Stimulated activated CD4-positive, alpha-beta T cell treated with anti-CD3 and anti-CD28 coated beads, Interleukin-15, amount 100 ng/mL, for 48 hours (primary cell): ENCODE measurements at regions not wholly inside any gene's neighbourhood (a gene's known extent, or its start where the extent isn't known, plus 50 kb on each side); places are given as distances from the start of the nearest gene placed in this dataset.
A peak's percentile ranks its signal among the peaks of the same experiment; 100 is the strongest.

Experiments
- DNase-seq, 2 donors: peaks; one replicate each; pipeline ENCODE4 v3.0.0-alpha.2; 2020; ENCODE audit warnings: low read depth in 2 of 2

DNA sequence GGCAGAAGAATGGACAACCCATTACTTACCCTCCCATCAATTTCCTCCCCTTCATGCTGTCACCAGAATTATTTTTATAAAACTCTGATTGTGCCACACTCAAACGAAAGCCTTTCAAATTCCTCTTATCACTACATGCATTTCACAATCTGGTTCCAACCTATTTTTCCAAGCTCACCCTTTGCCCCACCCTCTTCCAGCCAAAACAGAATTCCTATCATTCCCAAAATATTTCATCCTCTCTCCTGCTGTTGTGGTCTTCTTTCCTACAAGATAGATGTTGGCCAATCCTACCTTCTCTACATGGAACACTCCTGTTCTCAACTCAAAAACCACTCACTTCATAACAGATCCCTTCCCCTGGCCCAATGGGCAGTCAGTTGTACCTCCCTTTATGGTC is 111.5 kb downstream of the ELAPOR2 start:
- no peak for DNase-seq

DNA sequence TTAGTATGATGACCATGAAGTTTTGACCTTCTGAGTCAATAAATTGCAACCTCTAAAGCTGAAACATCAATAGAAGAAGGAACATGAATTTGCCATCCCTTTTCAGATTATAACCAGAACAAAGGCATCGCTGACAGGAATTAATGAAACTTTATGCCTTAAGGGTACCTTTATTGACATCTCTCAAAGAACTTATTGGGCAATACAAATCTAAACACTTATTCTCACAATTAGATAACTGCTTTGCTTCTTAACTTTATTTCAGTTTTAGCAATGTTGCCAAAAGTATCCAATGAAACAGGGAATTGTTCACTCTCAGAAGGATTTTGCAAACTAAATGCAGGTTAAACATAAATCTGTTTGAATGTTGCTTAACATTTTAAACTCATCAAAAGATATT is 116.0 kb downstream of the ELAPOR2 start:
- DNase-seq = no peak

DNA sequence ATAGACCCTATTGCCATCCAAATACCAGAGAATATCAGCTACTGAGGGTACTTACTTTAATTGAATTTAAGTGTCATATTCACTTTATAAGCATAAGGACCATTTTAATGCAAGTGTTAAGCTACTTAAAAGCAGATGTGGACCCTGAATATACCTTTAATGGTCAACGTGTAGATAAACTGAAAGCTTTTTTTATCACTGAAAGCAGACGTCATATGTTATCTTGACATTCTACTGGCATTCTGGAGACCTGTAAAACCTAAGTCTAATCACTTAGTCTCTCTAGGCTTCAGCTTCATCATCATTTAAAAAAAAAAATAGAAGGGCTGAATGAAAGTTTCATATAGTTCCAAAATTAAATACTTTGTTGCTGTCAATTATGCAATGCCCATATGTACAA is 116.5 kb downstream of the ELAPOR2 start:
- DNase-seq = no peak

DNA sequence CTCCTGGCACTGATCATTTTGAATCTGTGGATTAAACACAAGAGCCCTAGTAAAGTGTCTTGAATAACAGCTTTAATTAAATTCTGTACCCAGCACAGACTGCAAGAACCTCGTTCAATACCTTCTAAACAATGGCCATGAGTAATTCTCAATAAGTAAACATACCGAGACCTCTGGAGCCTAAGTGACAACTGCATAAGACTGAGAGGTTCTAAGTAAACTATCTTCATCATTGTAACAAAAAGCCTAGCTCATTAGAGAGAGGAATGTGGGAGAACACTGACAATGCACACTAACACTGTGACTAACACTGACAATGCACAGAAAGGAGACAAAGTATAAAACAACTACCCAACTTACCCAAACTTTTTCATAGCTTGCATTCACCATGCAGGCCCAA is 117.4 kb downstream of the ELAPOR2 start:
- no peak for DNase-seq

DNA sequence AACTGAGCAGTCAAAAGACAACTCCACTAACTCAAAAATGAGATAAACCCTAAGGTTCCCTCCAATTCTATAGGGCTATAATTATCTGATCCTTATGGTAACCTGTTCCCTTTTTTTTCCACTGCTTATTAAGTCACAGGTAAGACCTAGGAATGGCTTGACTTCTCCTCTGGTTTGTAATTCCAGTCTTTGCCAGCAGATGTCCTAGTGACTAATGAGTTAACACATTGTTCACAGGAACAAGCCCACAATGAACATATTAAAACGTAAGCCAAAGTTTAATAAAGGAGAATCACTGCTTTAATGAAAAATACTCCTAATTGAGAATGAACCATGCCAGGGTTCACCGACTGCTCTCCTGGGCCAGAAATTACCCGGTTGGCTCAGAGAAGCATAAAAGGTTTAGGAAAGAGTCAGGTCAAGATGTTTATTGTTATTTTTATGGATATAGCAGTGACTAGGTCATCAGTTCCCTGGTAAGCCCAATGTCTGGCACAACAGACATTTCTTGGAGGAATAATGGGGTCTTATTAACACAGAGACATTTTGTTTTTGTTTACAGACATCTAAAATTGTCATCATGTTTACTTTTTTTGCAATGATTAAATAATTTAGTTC is 120.1 kb downstream of the ELAPOR2 start:
- DNase-seq = peak in 1 of 2 donors; percentile 30

DNA sequence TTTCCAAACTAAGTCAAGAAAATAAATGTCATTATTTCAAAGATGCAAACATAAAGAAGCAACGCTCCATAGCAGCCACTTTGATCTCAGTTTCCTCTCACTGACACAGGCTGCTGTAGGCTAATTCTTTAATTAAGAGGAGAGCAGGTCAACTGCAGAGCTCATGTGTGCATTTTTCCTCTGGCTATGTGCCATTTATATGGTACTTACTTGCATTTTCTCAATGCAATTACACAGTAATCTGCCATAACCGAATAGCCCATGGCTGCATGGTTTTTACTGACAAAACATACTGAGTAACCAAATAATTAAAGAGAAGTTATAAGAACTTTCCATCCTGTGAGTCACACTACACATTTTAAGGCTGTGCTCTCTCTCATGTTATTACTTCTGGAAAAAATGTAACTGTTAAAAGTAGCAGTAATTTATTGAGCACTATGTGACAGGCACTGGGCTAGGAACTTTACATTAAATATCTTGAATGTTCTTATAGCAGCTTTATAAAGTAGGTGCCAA is 122.0 kb downstream of the ELAPOR2 start:
- no peak for DNase-seq

DNA sequence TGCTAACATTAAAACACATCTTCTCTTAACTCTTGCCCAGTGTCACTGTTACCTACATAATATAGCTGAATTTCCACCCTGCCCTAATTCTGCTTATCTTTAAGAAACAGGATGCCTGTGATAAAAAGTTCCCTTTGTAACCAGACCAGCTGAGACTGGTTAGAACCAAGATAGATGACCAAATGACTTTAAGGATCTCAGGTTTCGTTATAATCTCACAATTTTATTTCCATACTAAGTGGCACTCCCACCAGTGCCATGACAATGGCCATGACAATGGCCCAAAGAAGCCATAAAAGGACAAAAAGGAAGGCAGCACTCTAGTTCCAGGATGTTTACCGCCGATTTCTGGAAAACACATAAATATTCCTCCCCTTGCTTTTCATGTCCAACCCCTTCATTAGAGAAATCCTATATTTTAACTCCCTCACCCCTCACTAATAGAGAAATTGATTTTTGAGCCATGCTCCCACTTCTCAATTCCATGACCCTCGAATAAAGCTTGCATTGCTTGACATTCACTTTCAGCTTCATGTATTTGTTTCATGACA is 126.1 kb downstream of the ELAPOR2 start:
- no peak for DNase-seq

DNA sequence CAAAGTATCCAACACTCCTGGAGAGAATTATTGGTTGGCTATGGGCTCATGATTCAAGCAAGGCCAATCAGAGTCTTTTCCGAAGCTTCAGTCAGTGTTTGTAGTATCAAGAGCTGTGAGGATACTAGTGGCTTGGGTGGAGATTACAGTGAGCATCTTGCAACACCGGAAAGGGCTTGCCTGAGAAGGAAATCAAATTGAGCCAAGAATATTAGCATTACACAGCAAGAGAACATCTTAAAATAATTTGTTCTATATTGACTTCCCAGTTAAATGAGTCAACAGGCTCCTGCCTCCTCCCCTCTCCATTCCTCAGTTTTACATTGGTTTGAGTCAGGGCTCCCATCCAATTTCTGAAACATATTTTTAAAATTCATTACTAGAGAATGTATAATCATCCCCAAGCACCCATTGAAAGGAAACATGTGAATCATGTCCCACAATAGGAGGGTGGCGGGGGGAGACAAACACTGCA is 127.4 kb downstream of the ELAPOR2 start:
- peak in 1 of 2 donors; percentile 15 for DNase-seq

DNA sequence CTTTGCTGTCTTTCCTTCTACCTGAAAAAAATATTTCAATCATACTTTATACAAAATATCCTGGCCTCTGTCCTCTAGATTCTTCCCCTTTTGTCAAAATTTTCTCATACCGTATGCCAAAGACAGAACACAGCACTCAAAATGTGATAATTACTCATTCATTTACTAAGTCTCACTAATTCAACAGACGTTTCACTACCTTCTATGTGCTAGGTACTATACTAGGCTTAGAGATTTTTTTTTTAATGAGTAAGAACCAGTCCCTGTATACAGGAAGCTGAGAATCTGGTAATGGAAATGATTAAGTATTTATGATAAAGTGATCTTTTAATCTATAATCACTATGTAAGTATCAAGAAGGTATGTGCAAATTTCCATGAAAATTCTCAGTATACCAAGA is 128.0 kb downstream of the ELAPOR2 start:
- no peak for DNase-seq

DNA sequence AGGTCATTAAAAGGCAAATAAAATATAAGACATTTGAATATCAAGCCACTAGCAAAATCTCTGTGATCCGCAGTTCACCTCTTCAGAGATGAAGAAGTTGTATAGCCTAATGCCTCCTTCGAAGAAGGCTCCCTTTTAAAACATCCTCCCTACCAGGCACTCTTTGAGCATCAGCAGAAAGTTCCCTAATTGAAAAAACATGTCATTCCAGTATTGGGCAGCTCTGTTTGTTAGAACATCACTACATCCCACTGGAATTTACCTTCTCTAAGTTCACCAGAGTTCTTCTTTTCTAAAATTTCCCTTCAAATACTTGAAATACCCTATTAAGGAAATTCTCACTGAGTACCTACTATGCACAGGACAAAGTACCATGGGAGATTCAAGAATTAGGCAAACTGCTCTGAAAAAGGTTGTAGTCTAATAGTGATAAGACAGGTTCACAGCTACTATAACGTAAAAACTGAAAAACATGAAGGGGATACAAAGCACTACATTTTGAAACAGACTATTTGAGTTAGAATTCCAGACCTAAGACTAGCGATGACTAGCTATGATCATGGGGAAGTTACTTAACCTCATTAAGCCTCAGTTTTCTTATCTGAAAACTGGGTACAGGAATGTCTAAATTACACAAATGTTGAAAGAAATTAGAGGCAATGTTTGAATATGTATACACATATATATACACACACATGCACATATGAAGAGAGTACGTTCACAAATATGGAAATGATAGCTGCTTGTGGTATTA is 128.7 kb downstream of the ELAPOR2 start:
- no peak for DNase-seq

DNA sequence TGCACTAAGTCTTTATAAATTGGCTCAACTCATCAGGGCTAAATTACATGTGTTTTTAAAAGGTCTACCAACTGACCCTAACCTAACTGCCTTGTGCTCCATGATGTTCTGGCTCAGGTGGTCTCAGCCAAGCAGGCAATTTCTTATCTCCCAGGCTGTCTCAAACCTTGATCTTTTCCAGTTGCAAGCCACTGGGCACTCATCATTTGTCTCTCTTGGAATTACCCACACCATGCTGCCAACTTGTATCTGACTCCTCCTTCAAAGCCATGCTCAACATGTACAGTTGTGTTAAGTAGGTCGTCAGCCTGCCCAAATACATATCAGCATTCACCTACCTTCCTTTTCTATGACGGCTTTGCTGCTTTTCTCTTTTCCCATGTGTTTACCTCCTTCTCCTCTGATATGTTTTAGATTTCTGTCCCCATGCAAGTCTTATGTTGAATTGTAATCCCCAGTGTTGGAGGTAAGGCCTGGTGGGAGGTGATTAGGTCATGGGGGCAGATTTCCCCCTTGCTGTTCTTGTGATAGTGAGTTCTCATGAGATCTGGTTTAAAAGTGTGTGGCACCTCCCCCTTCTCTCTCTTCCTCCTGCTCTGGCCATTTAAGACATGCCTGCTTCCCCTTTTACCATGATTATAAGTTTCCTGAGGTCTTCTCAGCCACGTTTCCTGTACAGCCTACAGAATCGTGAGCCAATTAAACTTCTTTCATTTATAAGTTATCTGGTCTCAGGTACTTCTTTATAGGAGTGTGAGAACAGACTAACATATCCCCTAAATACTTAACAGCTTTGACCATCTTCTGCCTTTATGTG is 130.0 kb downstream of the ELAPOR2 start:
- no peak for DNase-seq

DNA sequence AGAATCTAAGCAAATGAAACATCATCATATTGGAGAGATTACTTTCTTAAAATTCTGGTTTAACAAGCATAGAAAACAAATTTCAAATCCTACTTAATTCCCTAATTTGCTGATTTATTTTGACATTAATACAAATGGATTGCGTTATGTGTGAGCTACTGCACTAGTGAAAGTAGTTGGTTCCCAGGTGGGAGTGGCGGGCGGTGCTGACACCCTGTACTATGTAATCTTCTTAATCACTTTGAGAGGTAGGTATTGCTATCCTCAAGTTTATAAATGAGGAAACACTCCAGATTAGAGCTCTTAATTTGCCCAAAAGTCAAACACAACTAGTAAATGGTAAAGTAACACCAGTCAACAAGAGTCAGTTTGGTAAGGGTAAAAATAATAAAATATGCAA is 131.1 kb downstream of the ELAPOR2 start:
- no peak for DNase-seq

DNA sequence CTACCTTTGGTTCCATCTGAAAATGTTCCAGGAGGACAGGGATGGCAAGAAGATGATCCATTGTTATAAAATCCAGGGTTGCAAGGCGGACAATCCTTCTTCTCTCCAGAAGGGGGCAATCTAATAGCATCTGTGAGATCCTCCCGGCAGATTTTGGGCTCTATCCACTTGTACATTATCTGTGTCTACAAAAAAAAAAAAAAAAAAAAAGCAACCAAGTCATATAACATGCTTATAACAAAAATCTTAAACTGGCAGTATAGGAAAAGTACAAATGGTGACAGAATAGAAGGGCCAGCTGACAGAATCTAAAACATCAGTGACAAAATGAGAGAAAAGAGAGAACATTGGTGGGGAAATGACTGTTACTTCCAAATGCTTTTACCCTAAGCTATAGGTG is 132.7 kb downstream of the ELAPOR2 start:
- peak; percentile 5 to 10 for DNase-seq

DNA sequence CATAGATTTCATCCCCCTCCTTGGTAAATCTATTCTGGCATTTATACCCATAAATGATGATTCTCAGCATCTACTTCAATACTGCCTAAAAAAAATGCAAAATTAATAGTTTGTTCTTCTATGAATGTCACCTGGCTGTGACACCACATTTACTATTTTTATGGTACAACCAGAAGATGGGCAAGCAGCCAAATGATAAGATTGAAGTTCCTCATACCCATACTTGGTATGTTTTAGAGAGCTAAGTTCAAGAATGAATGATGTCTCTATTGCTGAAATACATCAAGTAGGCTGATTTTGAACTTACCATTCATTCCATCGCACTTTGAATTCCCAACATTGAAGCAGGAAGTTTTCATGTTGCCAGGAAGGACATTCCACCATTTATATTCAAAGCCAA is 134.2 kb downstream of the ELAPOR2 start:
- DNase-seq = no peak

DNA sequence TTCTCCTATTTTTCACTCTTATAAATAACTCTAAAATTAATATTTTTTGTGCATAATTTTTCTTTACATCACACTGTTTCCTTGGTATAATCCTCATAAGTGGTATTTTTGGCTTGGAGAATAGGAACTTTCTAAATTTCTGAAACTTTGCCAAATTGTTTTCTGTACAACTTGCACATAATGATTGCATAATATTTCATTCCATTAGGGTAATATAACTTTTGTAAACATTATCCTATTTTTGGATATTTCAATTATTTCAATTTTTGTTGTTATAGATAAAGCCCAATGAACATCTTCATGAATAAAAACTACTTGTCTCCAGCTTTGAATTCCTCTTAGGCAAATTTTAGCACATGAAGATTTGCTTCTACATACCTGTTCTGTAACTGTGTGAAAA is 135.9 kb downstream of the ELAPOR2 start:
- DNase-seq = no peak

DNA sequence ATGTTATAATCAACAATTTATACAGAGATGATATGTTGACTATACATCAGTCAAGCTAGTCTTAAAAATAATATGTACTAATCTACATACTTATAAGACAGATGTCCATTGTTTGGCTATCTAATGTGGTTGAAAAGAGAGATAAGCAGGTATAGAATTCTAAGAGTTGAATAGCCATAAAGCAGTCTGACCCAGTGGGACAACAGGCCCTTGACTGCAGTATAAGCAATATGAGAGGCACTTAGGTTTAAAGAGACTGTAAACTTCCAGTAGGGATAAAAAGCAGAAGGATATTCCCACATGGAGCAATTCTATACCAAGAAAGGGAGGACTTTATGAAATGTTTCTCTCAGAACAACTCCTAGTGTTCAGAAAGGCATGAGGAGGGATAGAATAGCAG is 139.3 kb downstream of the ELAPOR2 start:
- no peak for DNase-seq

DNA sequence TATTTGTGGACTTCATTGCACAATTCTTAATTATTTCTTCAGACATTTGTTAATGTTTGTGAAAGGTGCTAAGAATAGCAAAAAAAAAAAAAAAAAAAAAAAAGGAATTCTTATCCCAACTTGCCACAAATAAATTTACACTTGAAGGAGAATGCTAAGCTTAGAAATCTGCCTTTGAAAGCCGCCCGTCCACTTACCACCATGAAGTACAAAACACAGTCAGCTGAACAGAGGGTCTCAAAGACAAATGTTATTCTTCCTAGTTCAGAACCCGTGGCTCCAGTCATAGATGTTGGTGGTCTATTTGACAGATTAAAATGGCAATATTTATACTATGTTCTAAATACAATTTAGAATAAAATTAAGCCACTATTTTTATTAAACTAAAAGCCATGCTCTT is 141.2 kb downstream of the ELAPOR2 start:
- DNase-seq = no peak

DNA sequence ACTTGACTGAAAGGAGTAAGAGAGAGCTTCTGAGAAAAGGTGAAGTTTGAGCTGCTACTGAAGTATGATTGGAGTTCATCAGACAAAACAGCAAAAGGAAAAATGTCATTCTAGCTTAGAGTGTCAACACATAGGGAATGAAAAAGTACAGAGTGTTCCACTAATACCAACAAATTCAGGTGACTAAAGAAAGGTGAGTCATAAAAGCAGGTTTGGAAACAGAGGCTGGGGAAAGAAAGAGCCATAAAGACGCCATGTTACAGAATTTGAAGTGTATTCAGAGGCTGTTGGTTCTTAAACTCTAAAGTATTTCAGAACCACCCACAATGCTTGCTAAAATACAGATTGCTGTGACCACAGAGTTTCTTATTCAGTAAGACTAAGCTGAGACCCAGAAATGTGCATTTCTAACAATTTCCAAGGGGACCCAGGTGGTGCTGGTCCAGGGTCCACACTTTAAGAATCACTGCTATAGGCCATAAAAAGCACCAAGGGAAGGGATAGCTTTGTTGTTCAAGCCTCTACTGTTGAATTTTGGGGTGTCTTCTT is 143.1 kb downstream of the ELAPOR2 start:
- no peak for DNase-seq

DNA sequence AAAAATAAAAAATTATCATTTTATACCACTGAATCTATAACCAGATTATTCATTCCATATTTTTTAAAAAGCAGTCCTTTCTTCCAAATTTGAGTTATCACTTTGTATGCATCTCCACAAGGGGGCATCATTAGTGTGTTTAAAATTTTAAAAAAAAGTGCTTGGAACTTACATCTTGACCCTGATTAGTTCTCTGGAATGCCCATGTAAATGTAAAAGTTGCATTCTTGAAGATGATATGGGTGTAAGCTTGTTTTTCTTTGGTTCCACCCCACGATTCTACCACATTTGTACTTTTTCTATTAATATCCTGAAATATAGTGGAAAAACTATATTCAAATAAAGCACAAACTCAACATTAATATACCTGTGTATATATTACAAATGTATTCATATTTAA is 144.9 kb downstream of the ELAPOR2 start:
- DNase-seq = no peak
